Astrocyte of the cerebellum (primary cell): ENCODE measurements at regions not wholly inside any gene's neighbourhood (a gene's known extent, or its start where the extent isn't known, plus 50 kb on each side); places are given as distances from the start of the nearest gene placed in this dataset.

Experiments used
- DNase-seq: peaks from one replicate; pipeline ENCODE4 v3.0.0-alpha.2; 2011; ENCODE audit warnings: low read depth
- H3K4me3 ChIP-seq: 2 replicates; pipeline ENCODE4 v1.5.1; 2011; ENCODE audit warnings: mild to moderate bottlenecking, low read depth, low read length, moderate library complexity
- CTCF ChIP-seq: IDR thresholded peaks from 2 replicates; pipeline ENCODE4 v1.5.1; 2012; ENCODE audit warnings: low read length, low read depth, moderate library complexity, mild to moderate bottlenecking; ENCODE audit errors: missing control alignments
- in situ Hi-C: cut with HindIII; loops from 2 replicates; pipeline ENCODE4 v1.10.0; 2017; ENCODE audit warnings: low sequenced_read_pairs

- DNase-seq = no peak
- no peak overlapping the region for H3K4me3 ChIP-seq
- no peak for TF ChIP-seq CTCF
- in situ Hi-C loops = no loop called here
These were observed 387.5 kb upstream of the GRID2 start for GRCh38 chr4:91916219-91916618.

- H3K4me3 ChIP-seq = no peak overlapping the region
- in situ Hi-C loops = no loop called here
- no peak for TF ChIP-seq CTCF
- DNase-seq = no peak
These were observed 379.1 kb upstream of the GRID2 start for GRCh38 chr4:91924625-91925024.

- H3K4me3 ChIP-seq = no peak overlapping the region
- no peak for TF ChIP-seq CTCF
- in situ Hi-C loops = no loop called here
- no peak for DNase-seq
These were observed 368.5 kb upstream of the GRID2 start for GRCh38 chr4:91935217-91935616.

GRCh38 chr4:91936311-91936710, 367.5 kb upstream of the GRID2 start:
- no peak for TF ChIP-seq CTCF
- no peak overlapping the region for H3K4me3 ChIP-seq
- in situ Hi-C loops = no loop called here
- DNase-seq = peak; percentile 68

- H3K4me3 ChIP-seq = no peak overlapping the region
- DNase-seq = no peak
- no peak for TF ChIP-seq CTCF
- in situ Hi-C loops = no loop called here
These were observed 345.8 kb upstream of the GRID2 start for GRCh38 chr4:91957963-91958362.

- in situ Hi-C loops = no loop called here
- H3K4me3 ChIP-seq = no peak overlapping the region
- TF ChIP-seq CTCF = no peak
- peak; percentile 76 for DNase-seq
These were observed 345.2 kb upstream of the GRID2 start for GRCh38 chr4:91958596-91958995.

GRCh38 chr4:91961504-91961903, 342.3 kb upstream of the GRID2 start:
- no peak for DNase-seq
- TF ChIP-seq CTCF = no peak
- in situ Hi-C loops = no loop called here
- H3K4me3 ChIP-seq = no peak overlapping the region
